HepG2 (cell line): ENCODE measurements at regions not wholly inside any gene's neighbourhood (a gene's known extent, or its start where the extent isn't known, plus 50 kb on each side); places are given as distances from the start of the nearest gene placed in this dataset.

Experiments used
- ATAC-seq: fragments of 200-7000 bp; cut with Tn5 transposase; 3 replicates; pipeline ENCODE4 v1.9.1; 2020; ENCODE audit warnings: mild to moderate bottlenecking, moderate library complexity
- BruUV-seq: library from RNA; stranded (reverse); fragments of 400-500 nt; replicated peaks from 2 replicates; lab custom pipeline; 2021; lab: Mats Ljungman, UMichigan
- CTCF ChIA-PET: fragments of 300-600 bp; formaldehyde crosslinking; extraction: SDS; loops from one replicate; lab custom pipeline; 2021; ENCODE audit warnings: low total read pairs, inconsistent platforms, low intra/inter-chr PET ratio; lab: Yijun Ruan, JAX
- POLR2A ChIA-PET: fragments of 350-600 bp; sonication (Branson Sonifier 250); formaldehyde crosslinking; loops from one replicate; lab custom pipeline; 2020; ENCODE audit warnings: antibody characterized with exemption, inconsistent platforms; lab: Yijun Ruan, JAX
- DNase-seq: peaks from one replicate; pipeline ENCODE4 v3.0.0-alpha.2; 2015; ENCODE audit warnings: low spot score
- FAIRE-seq: peaks from 3 replicates; lab custom pipeline; 2011; peaks lifted over from hg19 to GRCh38; lab: Jason Lieb, UNC
- H2AFZ ChIP-seq: one replicate; pipeline ENCODE4 v1.6.1; 2011; ENCODE audit warnings: low read length, inconsistent platforms
- H3K27ac ChIP-seq: fragments of 300-600 bp; 3 replicates; pipeline ENCODE4 v1.8.0; 2011; ENCODE audit warnings: mixed run types, mild to moderate bottlenecking, mixed read lengths, low read length, inconsistent platforms; ENCODE audit not compliant: insufficient read depth; ENCODE audit errors: extremely low read length
- H3K27me3 ChIP-seq, 2 experiments: fragments of 200-600 bp in 1 of 2; 2 replicates in 1 of 2; 3 replicates in 1 of 2; pipeline versions ENCODE4 v1.6.0 to v1.8.0; 2011; ENCODE audit warnings: low read length in 2 of 2, mild to moderate bottlenecking in 2 of 2, moderate library complexity in 2 of 2, inconsistent platforms in 1 of 2; ENCODE audit not compliant: insufficient read depth in 2 of 2, control insufficient read depth in 1 of 2
- H3K36me3 ChIP-seq, 2 experiments: fragments of 200-600 bp in 1 of 2; replicated peaks in 1 of 2; 2 replicates in 1 of 2; 3 replicates in 1 of 2; pipeline versions ENCODE4 v1.5.1 to v1.8.0; 2011; ENCODE audit warnings: low read length in 2 of 2, inconsistent platforms in 1 of 2; ENCODE audit not compliant: insufficient read depth in 2 of 2, control insufficient read depth in 1 of 2
- H3K4me1 ChIP-seq: 2 replicates; pipeline ENCODE4 v1.5.1; 2012; ENCODE audit warnings: low read length, inconsistent platforms; ENCODE audit not compliant: insufficient read depth
- H3K4me2 ChIP-seq: 2 replicates; pipeline ENCODE4 v1.6.0; 2011; ENCODE audit warnings: low read depth, low read length, inconsistent platforms
- H3K4me3 ChIP-seq, 3 experiments: fragments of 200-600 bp in 1 of 3; sonication (generic), shearing (Covaris generic) in 1 of 3; replicated peaks in 1 of 3; 2 replicates each; pipeline ENCODE4 v1.5.1; 2011 to 2016; ENCODE audit warnings: low read length in 3 of 3, inconsistent platforms in 2 of 3, low read depth in 2 of 3, mild to moderate bottlenecking in 2 of 3, control low read depth in 1 of 3, mixed read lengths in 1 of 3; ENCODE audit not compliant: insufficient read depth in 1 of 3
- H3K79me2 ChIP-seq: one replicate; pipeline ENCODE4 v1.6.1; 2011; ENCODE audit warnings: low read length, inconsistent platforms; ENCODE audit not compliant: insufficient read depth
- H3K9ac ChIP-seq: 2 replicates; pipeline ENCODE4 v1.6.0; 2011; ENCODE audit warnings: mild to moderate bottlenecking, low read depth, low read length, inconsistent platforms; ENCODE audit not compliant: insufficient read depth
- H3K9me3 ChIP-seq: 2 replicates; pipeline ENCODE4 v1.5.1; 2012; ENCODE audit warnings: mild to moderate bottlenecking, low read length
- H4K20me1 ChIP-seq: 2 replicates; pipeline ENCODE4 v1.6.0; 2011; ENCODE audit warnings: inconsistent platforms, mild to moderate bottlenecking, low read length, moderate library complexity; ENCODE audit not compliant: insufficient read depth
- ATF3 ChIP-seq: sonication (generic); formaldehyde crosslinking; IDR thresholded peaks from 2 replicates; pipeline ENCODE4 v1.4.0; 2020; ENCODE audit warnings: missing genetic modification reagents
- ATM ChIP-seq: fragments of 450-650 bp; IDR thresholded peaks from 2 replicates; pipeline ENCODE4 v1.7.1; 2017; ENCODE audit warnings: mild to moderate bottlenecking, borderline replicate concordance
- EP300 ChIP-seq, 3 experiments: sonication (generic) in 1 of 3; formaldehyde crosslinking in 1 of 3; IDR thresholded peaks; 2 replicates each; pipeline versions ENCODE4 v1.5.1 to v1.6.1; 2011 to 2020; ENCODE audit warnings: low read depth in 2 of 3, low read length in 2 of 3, borderline replicate concordance in 1 of 3, improper control_type of control experiment in 1 of 3, mild to moderate bottlenecking in 1 of 3, missing genetic modification reagents in 1 of 3, moderate library complexity in 1 of 3
- ERF ChIP-seq: IDR thresholded peaks from 2 replicates; pipeline ENCODE4 v1.6.1; 2018; ENCODE audit warnings: missing biosample characterization, missing genetic modification reagents
- FOSL2 ChIP-seq: sonication (generic); formaldehyde crosslinking; IDR thresholded peaks from 2 replicates; pipeline ENCODE4 v1.4.0; 2020; ENCODE audit warnings: missing genetic modification reagents
- JUNB ChIP-seq: sonication (generic); formaldehyde crosslinking; IDR thresholded peaks from 2 replicates; pipeline ENCODE4 v1.8.0; 2022; ENCODE audit warnings: missing genetic modification reagents, mild to moderate bottlenecking, borderline replicate concordance
- MAFK ChIP-seq, 2 experiments: IDR thresholded peaks in 1 of 2; conservative IDR thresholded peaks in 1 of 2; 2 replicates each; pipeline ENCODE4 v1.6.1; 2011; ENCODE audit warnings: improper control_type of control experiment in 2 of 2, low read length in 2 of 2
- NFE2 ChIP-seq: sonication (generic); formaldehyde crosslinking; IDR thresholded peaks from 2 replicates; pipeline ENCODE4 v1.4.0; 2020; ENCODE audit warnings: missing genetic modification reagents
- TAF15 ChIP-seq: fragments of 200-400 bp; formaldehyde crosslinking; IDR thresholded peaks from one replicate; pipeline ENCODE4 v1.6.1; 2018; ENCODE audit warnings: mild to moderate bottlenecking, low read depth, low read length; ENCODE audit not compliant: poor library complexity, severe bottlenecking
- TIGD3 ChIP-seq: sonication (generic); formaldehyde crosslinking; IDR thresholded peaks from 2 replicates; pipeline ENCODE4 v1.5.1; 2020; ENCODE audit warnings: mild to moderate bottlenecking, missing genetic modification reagents, borderline replicate concordance
- ZBTB8A ChIP-seq: sonication (generic); formaldehyde crosslinking; IDR thresholded peaks from 2 replicates; pipeline ENCODE4 v1.4.0; 2020; ENCODE audit warnings: mild to moderate bottlenecking, low read depth, missing genetic modification reagents, borderline replicate concordance
- ZFP62 ChIP-seq: sonication (generic); formaldehyde crosslinking; IDR thresholded peaks from 2 replicates; pipeline ENCODE4 v1.4.0; 2020; ENCODE audit warnings: missing genetic modification reagents
- ZNF251 ChIP-seq: sonication (generic); formaldehyde crosslinking; IDR thresholded peaks from 2 replicates; pipeline ENCODE4 v1.9.0; 2021; ENCODE audit warnings: mild to moderate bottlenecking, missing genetic modification reagents
- ZNF510 ChIP-seq: sonication (generic); formaldehyde crosslinking; IDR thresholded peaks from 2 replicates; pipeline ENCODE4 v1.4.0; 2020; ENCODE audit warnings: low read depth, mild to moderate bottlenecking, missing genetic modification reagents
- ZNF7 ChIP-seq: IDR thresholded peaks from 2 replicates; pipeline ENCODE4 v1.6.1; 2016; ENCODE audit warnings: missing biosample characterization, missing genetic modification reagents
- WGBS: methylation state at CpG from one replicate; pipeline ENCODE4 v1.1.6; 2017; ENCODE audit warnings: low lambda C conversion rate; 5-methylcytosine and 5-hydroxymethylcytosine counted together
- in situ Hi-C: cut with HindIII; loops from 2 replicates; pipeline ENCODE4 v1.10.0; 2017; ENCODE audit warnings: low pct_unique_long_range_greater_than_20kb; ENCODE audit not compliant: extremely low pct_ligation_motif_present
- intact Hi-C: fragments of 100-400 bp; cut with micrococcal nuclease; formaldehyde crosslinking; loops from one replicate; pipeline ENCODE4 v1.10.0; 2022; ENCODE audit not compliant: unreplicated experiment

- peaks cover 55% of the 10 kb centered on the region for H3K4me1 ChIP-seq
- no TSS peak for BruUV-seq
- ChIA-PET CTCF (no interaction called here), POLR2A (interaction anchor here (1.2 kb wide), 1 partner anchor 47 kb away, joined by 3 read pairs; no protein-coding TSS in a partner anchor)
- no peak overlapping the region for H3K9ac ChIP-seq
- intact Hi-C loops = no loop called here
- in situ Hi-C loops = no loop called here
- ATAC-seq = no peak
- no peak overlapping the region for H3K4me3 ChIP-seq
- H2AFZ ChIP-seq = no peak overlapping the region
- no peaks in the 10 kb centered on the region for H3K79me2 ChIP-seq
- no peak for FAIRE-seq
- TF ChIP-seq ZNF7 (CRISPR knock-in tag) (0 out of 2 replicates have a peak, but pooled peaks have one; percentile 6), TIGD3 (no peak)
- no peaks in the 10 kb centered on the region for H3K27me3 ChIP-seq
- H3K36me3 ChIP-seq = no peaks in the 10 kb centered on the region
- H3K4me2 ChIP-seq = no peak overlapping the region
- WGBS = 93% methylated on average over 2 of the region's 2 CpGs
- H3K27ac ChIP-seq = no peak overlapping the region
- DNase-seq = no peak
- H4K20me1 ChIP-seq = no peaks in the 10 kb centered on the region
- no peaks in the 10 kb centered on the region for H3K9me3 ChIP-seq
These were observed 50.8 kb upstream of the MACF1 start for GRCh38 chr1:39153684-39154083.

- peaks cover 64% of the 10 kb centered on the region for H3K4me1 ChIP-seq
- DNase-seq (peak; percentile 57), FAIRE-seq (no peak), ATAC-seq (no peak)
- H3K27me3 ChIP-seq = no peaks in the 10 kb centered on the region; a peak in 1 of 5 replicates
- H3K36me3 ChIP-seq = no peaks in the 10 kb centered on the region
- no TSS peak for BruUV-seq
- H2AFZ ChIP-seq = no peak overlapping the region
- 55% methylated on average over 6 of the region's 6 CpGs for WGBS
- peaks cover 10% of the 10 kb centered on the region for H3K79me2 ChIP-seq
- H3K27ac ChIP-seq = peak overlapping the region; percentile 4
- no peak overlapping the region for H3K4me3 ChIP-seq
- ChIA-PET POLR2A (no interaction called here), CTCF (no interaction called here)
- no peaks in the 10 kb centered on the region for H3K9me3 ChIP-seq
- no peaks in the 10 kb centered on the region for H4K20me1 ChIP-seq
- H3K4me2 ChIP-seq = no peak overlapping the region
- intact Hi-C loops = loop anchor here (5.0 kb wide), 1 partner anchor 883 kb away; no protein-coding TSS in a partner anchor
- H3K9ac ChIP-seq = no peak overlapping the region
- in situ Hi-C loops = no loop called here
- TF ChIP-seq FOSL2 (peak; percentile 43; the same call in 1 of the 2 replicates), ATM (no peak), ZFP62 (CRISPR knock-in tag) (no peak), MAFK (conservative IDR thresholded peaks at IDR 0.05 in 1 of 2, IDR thresholded peaks at IDR 0.05 in 1 of 2; ENCODE audit: low read length in 2 of 2) (peak; percentile 62 to 71; a peak in 3 of 4 replicates), NFE2 (CRISPR knock-in tag) (no peak), ZNF251 (CRISPR knock-in tag) (no peak), ERF (CRISPR knock-in tag) (0 out of 2 replicates have a peak, but pooled peaks have one; percentile 14), TAF15 (no peak), ZNF510 (CRISPR knock-in tag) (no peak), EP300 (IDR thresholded peaks at IDR 0.05; ENCODE audit: low read depth in 2 of 2, low read length in 2 of 2) (no peak), EP300 (CRISPR knock-in tag; IDR thresholded peaks at IDR 0.05; ENCODE audit: borderline replicate concordance) (no peak), ZBTB8A (no peak), JUNB (CRISPR knock-in tag) (no peak), ATF3 (CRISPR knock-in tag) (no peak)
These were observed 49.7 kb upstream of the MACF1 start for GRCh38 chr1:39154553-39155421.
